ENCODE measurements at regions not wholly inside any gene's neighbourhood (a gene's known extent, or its start where the extent isn't known, plus 50 kb on each side); places are given as distances from the start of the nearest gene placed in this dataset.
"Not testable (repeated sequence)": the region's sequence is repeated elsewhere in the genome, so short reads cannot be mapped to it uniquely, and the experiment has no call there.

DNA sequence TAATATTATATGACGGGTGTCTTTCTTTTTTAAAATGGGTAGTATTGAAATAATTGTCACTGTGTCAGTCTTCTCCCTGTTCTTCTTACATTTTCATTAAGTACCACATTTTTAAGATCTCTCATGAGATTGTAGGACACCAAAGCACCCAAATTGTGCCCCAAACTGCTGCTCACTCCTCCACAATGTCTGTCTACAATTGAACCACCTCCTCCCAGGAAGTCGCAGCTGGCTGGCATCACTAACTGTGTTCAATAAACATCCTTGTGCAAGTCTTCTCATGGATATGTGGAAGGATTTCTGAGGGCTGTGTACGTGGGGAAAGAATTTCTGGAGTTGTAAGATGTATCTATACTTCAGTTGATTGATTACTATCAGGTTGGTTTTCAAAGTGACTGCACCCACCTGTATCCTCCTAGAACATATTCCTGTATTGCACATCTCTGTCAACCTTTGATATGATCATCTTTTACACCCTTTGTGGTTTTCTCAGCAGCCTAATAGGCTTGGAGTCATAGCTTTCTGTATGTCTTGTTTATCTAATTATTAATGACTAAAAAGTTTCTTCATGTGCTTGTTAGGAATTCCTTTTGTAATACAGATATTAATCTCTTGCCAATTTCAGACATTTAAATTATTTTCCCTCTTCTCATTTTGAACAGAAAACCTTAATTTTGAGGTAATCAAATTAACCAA is 774.9 kb downstream of the RNF144A start:
- TF ChIP-seq TAF1 (IDR thresholded peaks at IDR 0.05; ENCODE audit: low read depth, low read length): no peak
- DNase-seq (ENCODE audit: insufficient read length, low spot score): no peak
- no peak for FAIRE-seq

DNA sequence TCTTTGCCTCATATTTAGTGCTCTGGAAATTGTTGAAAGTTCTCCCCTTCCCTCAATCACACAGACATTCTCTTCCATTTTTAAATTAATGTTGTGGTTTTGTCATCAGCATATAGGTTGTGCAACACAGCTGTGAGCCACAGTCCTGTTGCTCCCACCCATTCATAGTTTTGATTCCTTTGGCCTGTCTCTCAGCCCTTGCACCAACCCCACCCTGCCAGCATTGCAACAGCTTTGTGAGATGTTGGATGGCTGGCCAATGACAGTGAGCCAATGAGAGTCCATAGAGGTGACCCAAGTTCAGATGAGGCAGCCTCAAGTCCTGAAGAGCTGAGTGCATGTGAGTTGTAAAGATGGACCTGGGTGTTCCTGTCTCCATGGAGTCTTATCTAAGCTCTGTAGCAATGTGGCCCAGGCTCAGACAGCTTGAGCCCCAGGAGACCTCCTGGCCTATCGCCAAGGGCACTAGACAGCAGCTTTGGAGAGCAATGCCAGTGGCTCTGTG is 775.5 kb downstream of the RNF144A start:
- no peak for FAIRE-seq

DNA sequence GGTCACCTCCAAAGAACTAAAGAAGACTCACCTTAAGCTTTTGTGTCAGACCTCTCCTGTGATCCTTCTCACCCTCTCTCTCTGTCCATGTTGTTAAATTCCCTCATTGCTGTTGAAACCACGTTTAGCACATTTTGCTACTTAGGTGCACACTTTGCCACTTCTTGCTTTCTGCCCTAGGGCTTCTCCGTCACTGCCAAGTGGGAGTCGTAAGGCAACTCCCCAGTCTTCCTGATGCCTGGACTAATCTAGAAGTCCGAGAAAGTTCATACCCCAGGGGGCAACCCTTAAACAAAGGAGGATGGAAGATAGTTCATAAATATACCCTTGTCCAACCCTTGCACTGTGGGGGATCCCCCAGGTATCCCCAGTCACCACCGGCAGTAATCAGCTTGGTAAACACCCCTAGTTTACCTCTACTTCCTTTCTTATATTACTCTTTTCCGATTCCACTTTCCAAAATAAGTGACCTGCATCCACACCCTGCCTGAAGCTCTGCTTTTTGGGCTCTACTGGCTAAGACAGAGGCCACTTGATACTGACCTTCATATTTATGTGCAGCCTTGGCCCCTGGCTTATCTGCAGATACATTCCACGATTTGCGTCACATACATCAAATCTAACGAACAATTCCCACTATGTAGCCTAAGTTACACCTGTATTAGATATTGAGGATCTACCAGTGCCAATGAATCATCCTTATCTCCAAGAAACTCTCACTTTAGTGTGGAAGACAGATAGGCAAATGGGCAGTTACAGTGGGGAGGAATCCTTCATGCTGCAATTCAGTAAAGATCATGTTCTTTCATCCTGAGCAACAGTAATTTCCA is 776.2 kb downstream of the RNF144A start:
- DNase-seq (ENCODE audit: insufficient read length, low spot score) (no peak), FAIRE-seq (no peak)
- TF ChIP-seq PAX5 (IDR thresholded peaks at IDR 0.05; ENCODE audit: insufficient read depth, low read length, severe bottlenecking) (no peak), SPI1 (IDR thresholded peaks at IDR 0.05; ENCODE audit: low read depth, low read length) (no peak), TAF1 (IDR thresholded peaks at IDR 0.05; ENCODE audit: low read depth, low read length) (no peak), POLR2AphosphoS5 (IDR thresholded peaks at IDR 0.05; ENCODE audit: low read depth, low read length) (no peak), POLR2A (IDR thresholded peaks at IDR 0.05; ENCODE audit: low read depth, low read length) (no peak), POU2F2 (IDR thresholded peaks at IDR 0.05; ENCODE audit: low read depth, low read length) (no peak)

More for the DNA sequence above, 775.5 kb downstream of the RNF144A start:
- no peak for DNase-seq (ENCODE audit: insufficient read length, low spot score)
- TF ChIP-seq POLR2A (IDR thresholded peaks at IDR 0.05; ENCODE audit: low read depth, low read length) (no peak), PAX5 (IDR thresholded peaks at IDR 0.05; ENCODE audit: insufficient read depth, low read length, severe bottlenecking) (no peak), SPI1 (IDR thresholded peaks at IDR 0.05; ENCODE audit: low read depth, low read length) (no peak), POU2F2 (IDR thresholded peaks at IDR 0.05; ENCODE audit: low read depth, low read length) (no peak), TAF1 (IDR thresholded peaks at IDR 0.05; ENCODE audit: low read depth, low read length) (no peak), POLR2AphosphoS5 (IDR thresholded peaks at IDR 0.05; ENCODE audit: low read depth, low read length) (no peak)

DNA sequence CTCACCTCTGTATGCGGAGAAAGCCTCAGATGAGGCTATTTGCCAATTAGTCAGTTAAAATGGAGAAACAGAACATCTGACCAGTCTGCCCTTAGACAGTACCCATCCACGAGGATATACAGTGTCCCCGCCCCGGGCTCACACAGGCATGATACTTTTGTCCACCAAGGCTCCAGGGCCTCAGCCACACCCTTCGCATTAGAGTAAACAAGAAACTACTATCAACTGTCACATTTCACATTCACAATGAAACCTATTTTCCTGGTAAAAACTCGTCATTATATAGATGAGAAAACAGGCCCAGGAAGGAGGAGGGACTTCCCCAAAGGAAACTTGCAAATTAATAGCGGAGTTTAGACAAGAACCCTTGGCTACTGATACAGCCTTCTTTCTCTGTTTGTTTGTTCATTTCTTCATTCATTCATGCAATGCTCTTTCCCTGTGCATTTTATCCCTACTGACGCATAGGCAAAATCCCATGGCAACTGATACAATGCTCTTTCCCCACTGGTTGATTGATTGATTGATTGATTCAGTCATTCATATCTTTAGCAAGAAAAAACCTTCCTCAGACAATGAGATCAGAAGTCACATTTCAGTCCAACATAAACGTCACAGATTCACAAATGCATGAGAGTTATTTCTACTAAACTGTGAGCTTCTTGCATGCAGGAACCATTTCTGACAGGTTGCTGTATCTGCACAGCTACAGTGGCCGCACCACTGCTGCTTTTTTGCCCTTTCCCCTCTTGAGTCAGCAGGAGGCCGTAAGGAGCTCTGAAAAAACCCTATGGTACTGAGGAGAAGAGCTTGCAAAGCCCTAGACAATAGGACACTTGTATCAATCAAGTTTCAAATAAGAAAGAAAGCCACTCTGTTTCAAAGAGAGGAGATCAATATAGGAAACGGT is 777.1 kb downstream of the RNF144A start:
- FAIRE-seq (no peak), DNase-seq (ENCODE audit: insufficient read length, low spot score) (no peak)
- no peak for TF ChIP-seq POU2F2 (IDR thresholded peaks at IDR 0.05; ENCODE audit: low read depth, low read length)
- TF ChIP-seq PAX5 (IDR thresholded peaks at IDR 0.05; ENCODE audit: insufficient read depth, low read length, severe bottlenecking): no peak
- no peak for TF ChIP-seq POLR2AphosphoS5 (IDR thresholded peaks at IDR 0.05; ENCODE audit: low read depth, low read length)
- no peak for TF ChIP-seq SPI1 (IDR thresholded peaks at IDR 0.05; ENCODE audit: low read depth, low read length)
- no peak for TF ChIP-seq POLR2A (IDR thresholded peaks at IDR 0.05; ENCODE audit: low read depth, low read length)
- TF ChIP-seq TAF1 (IDR thresholded peaks at IDR 0.05; ENCODE audit: low read depth, low read length): no peak

DNA sequence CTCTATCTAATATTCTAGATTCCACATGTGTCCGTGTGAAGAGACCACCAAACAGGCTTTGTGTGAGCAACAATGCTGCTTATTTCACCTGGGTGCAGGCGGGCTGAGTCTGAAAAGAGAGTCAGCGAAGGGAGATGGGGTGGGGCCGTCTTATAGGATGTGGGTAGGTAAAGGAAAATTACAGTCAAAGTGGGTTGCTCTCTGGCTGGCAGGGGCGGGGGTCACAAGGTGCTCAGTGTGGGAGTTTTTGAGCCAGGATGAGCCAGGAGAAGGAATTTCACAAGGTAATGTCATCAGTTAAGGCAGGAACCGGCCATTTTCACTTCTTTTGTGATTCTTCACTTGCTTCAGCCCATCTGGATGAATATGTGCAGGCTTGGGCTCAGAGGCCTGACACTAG is 779.3 kb downstream of the RNF144A start:
- not testable (repeated sequence) for FAIRE-seq

DNA sequence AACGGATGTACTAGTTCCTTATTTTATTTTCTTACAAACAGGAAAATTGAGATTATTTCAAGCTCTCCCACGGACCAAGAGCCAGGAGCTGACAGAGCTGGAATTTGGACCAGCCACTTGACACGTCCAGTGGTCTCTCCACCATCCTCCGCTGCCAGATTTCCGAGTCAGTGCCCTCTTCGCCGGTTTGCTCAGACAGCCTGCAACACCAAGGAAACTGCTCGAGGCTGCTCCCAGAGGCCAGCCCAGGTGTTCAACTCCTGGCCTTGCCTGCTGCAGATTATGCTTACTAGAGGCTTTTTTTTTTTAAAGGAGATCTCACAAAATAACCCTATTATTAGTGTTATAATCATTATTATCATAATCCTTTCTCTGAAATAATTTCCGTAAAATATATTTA is 779.8 kb downstream of the RNF144A start:
- DNase-seq (ENCODE audit: insufficient read length, low spot score) (no peak), FAIRE-seq (no peak)
- TF ChIP-seq PAX5 (IDR thresholded peaks at IDR 0.05; ENCODE audit: insufficient read depth, low read length, severe bottlenecking): no peak
- no peak for TF ChIP-seq TAF1 (IDR thresholded peaks at IDR 0.05; ENCODE audit: low read depth, low read length)

More for the DNA sequence above, 779.3 kb downstream of the RNF144A start:
- DNase-seq (ENCODE audit: insufficient read length, low spot score): not testable (repeated sequence)

DNA sequence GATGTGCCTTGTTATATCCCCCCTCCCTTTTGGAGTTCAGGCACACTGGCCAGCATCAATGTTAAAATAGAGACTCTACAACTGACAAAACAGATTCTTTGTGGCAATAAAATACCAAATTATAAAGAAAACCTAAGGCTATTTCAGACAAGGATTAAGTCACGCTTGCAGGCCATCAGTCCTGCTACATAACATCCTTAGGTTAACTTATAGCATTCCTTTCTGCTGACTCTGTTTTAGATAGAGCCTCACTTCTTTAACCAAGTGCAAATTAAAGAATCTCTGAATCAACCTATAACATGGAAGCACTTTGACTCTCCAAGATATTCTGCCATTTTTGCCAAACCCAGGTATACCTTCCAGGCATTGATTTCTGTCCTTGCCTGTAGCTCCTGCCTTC is 784.6 kb downstream of the RNF144A start:
- DNase-seq (ENCODE audit: insufficient read length, low spot score) (no peak), FAIRE-seq (no peak)
- TF ChIP-seq POU2F2 (IDR thresholded peaks at IDR 0.05; ENCODE audit: low read depth, low read length): no peak

DNA sequence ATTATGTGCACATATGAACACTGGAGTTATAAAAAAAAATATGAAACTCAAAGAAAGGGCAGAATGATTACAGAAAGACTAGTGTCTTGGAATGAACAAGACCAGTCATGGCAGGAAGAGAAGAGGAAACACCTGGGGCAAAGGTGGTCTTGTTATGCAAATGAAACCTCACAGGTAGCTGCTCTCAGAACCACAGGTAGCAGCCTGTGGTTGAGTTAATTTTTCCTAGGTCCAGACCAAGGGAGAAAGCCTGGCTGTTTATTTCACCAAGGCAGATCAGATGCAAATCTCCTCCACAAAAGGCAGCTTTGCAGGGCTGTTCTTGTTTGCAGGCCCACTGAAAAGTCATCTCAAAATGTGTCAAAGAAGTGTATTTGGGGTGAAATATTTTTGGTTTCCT is 785.8 kb downstream of the RNF144A start:
- FAIRE-seq (no peak), DNase-seq (ENCODE audit: insufficient read length, low spot score) (no peak)
- TF ChIP-seq POU2F2 (IDR thresholded peaks at IDR 0.05; ENCODE audit: low read depth, low read length) (no peak), POLR2A (IDR thresholded peaks at IDR 0.05; ENCODE audit: low read depth, low read length) (no peak), TAF1 (IDR thresholded peaks at IDR 0.05; ENCODE audit: low read depth, low read length) (no peak), POLR2AphosphoS5 (IDR thresholded peaks at IDR 0.05; ENCODE audit: low read depth, low read length) (no peak), SPI1 (IDR thresholded peaks at IDR 0.05; ENCODE audit: low read depth, low read length) (no peak)

DNA sequence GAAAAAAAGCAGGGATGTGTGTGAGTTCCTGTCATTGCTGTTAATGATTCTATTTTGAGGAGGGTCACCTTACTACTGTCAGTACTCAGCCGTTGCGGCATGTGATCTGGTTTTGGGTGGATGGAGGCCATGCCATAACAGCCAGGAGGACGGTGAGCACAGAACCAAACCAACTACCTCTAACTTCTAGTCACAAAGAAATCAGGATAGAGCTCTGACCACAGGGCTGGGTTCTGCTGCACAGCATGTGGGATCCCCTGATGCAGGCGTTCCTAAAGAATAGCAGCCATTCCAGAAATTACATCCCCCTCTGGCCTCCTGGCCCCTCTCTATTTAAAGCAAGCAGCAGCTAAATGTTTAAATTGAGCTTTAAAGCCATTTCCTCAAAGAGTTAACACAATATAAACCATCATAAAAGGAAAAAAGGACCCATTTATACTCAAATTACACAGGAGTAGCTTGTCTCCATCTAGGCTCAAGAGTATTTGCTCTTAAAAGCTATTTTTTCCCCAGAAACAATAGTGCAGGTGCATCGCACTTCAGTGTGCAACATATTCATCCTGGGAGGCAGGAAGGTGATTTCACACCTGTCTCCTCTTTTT is 786.4 kb downstream of the RNF144A start:
- FAIRE-seq (no peak), DNase-seq (ENCODE audit: insufficient read length, low spot score) (no peak)
- no peak for TF ChIP-seq POLR2A (IDR thresholded peaks at IDR 0.05; ENCODE audit: low read depth, low read length)
- no peak for TF ChIP-seq POLR2AphosphoS5 (IDR thresholded peaks at IDR 0.05; ENCODE audit: low read depth, low read length)
- no peak for TF ChIP-seq TAF1 (IDR thresholded peaks at IDR 0.05; ENCODE audit: low read depth, low read length)
- no peak for TF ChIP-seq PAX5 (IDR thresholded peaks at IDR 0.05; ENCODE audit: insufficient read depth, low read length, severe bottlenecking)
- no peak for TF ChIP-seq POU2F2 (IDR thresholded peaks at IDR 0.05; ENCODE audit: low read depth, low read length)
- TF ChIP-seq SPI1 (IDR thresholded peaks at IDR 0.05; ENCODE audit: low read depth, low read length): no peak

Data from GM12891 (cell line).